Cardiac muscle cell (in vitro differentiated cells and primary cell): ENCODE measurements at regions not wholly inside any gene's neighbourhood (a gene's known extent, or its start where the extent isn't known, plus 50 kb on each side); places are given as distances from the start of the nearest gene placed in this dataset.

Experiments used
- DNase-seq, 2 donors: peaks; one replicate each; pipeline versions ENCODE4 v3.0.0 to v3.0.0-alpha.2; 2010 to 2017; ENCODE audit warnings: low read depth in 1 of 2, low spot score in 1 of 2
- H3K27ac ChIP-seq: fragments of 200-600 bp; sonication (generic); 2 replicates; pipeline ENCODE4 v1.5.1; 2016
- H3K27me3 ChIP-seq: fragments of 200-600 bp; sonication (generic); 2 replicates; pipeline ENCODE4 v1.6.0; 2016; ENCODE audit warnings: control low read depth
- H3K36me3 ChIP-seq: fragments of 200-600 bp; sonication (generic); 2 replicates; pipeline ENCODE4 v1.5.1; 2016; ENCODE audit warnings: control low read depth
- H3K4me1 ChIP-seq: fragments of 200-600 bp; sonication (generic); 2 replicates; pipeline ENCODE4 v1.8.1; 2017; ENCODE audit warnings: low read depth, mild to moderate bottlenecking, mixed run types
- H3K4me3 ChIP-seq: fragments of 200-600 bp; sonication (generic); 2 replicates; pipeline ENCODE4 v1.5.1; 2016; ENCODE audit warnings: mild to moderate bottlenecking
- H3K9me3 ChIP-seq: fragments of 200-600 bp; sonication (generic); 2 replicates; pipeline ENCODE4 v1.5.1; 2017; ENCODE audit warnings: low read depth, mild to moderate bottlenecking, control low read depth
- TF ChIP-seq, protein P1 (sequence below): IDR thresholded peaks from 2 replicates; pipeline ENCODE4 v1.5.1; 2012; ENCODE audit warnings: low read depth, mild to moderate bottlenecking, low read length

DNA sequence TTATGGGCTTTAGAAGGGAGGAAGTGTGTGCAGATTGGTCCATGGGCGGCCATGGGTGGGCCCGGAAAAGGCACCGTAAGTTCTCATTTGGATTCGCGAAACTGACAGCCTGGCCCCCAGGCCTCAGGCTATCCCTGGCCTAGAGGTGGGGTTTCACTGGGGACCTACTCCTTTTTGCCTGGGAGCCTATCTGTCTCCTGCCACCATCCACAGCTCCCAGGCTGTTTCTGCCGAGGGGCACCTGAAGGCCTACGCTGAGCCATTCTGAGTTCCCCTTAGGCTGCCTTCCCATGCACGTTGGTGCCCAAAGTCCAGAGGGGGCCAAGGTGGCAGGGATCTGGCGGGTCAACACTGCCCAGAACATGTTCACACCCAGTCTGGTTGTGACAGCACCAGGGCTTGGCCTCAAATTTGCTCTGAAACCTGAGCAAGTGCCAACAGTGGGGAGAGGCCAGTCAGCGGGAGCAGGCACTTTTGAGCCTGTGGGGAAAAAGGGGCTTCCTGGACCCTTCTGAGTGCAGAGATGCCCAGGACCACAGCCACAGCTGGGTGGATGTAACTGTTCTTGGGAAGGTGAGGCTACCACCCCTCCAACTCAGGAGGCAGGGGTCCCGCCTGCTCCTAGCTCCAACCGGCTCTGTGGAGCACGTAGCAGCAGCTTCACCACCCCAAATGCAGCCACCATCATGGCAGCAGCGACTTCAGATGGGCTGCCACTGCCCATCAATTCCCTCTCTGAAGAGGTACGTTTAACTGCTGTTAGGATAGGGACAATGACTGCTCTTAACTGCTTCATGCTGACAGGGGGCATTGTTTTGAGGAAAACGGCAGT is 73.6 kb upstream of the ZNF804A start:
- no peaks in the 10 kb centered on the region for H3K36me3 ChIP-seq
- no peak for DNase-seq
- no peak overlapping the region for H3K4me3 ChIP-seq
- no peaks in the 10 kb centered on the region for H3K9me3 ChIP-seq
- TF ChIP-seq, protein P1, sequence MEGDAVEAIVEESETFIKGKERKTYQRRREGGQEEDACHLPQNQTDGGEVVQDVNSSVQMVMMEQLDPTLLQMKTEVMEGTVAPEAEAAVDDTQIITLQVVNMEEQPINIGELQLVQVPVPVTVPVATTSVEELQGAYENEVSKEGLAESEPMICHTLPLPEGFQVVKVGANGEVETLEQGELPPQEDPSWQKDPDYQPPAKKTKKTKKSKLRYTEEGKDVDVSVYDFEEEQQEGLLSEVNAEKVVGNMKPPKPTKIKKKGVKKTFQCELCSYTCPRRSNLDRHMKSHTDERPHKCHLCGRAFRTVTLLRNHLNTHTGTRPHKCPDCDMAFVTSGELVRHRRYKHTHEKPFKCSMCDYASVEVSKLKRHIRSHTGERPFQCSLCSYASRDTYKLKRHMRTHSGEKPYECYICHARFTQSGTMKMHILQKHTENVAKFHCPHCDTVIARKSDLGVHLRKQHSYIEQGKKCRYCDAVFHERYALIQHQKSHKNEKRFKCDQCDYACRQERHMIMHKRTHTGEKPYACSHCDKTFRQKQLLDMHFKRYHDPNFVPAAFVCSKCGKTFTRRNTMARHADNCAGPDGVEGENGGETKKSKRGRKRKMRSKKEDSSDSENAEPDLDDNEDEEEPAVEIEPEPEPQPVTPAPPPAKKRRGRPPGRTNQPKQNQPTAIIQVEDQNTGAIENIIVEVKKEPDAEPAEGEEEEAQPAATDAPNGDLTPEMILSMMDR, result no peak
- no peaks in the 10 kb centered on the region for H3K27me3 ChIP-seq
- no peaks in the 10 kb centered on the region for H3K4me1 ChIP-seq
- H3K27ac ChIP-seq, result no peak overlapping the region

DNA sequence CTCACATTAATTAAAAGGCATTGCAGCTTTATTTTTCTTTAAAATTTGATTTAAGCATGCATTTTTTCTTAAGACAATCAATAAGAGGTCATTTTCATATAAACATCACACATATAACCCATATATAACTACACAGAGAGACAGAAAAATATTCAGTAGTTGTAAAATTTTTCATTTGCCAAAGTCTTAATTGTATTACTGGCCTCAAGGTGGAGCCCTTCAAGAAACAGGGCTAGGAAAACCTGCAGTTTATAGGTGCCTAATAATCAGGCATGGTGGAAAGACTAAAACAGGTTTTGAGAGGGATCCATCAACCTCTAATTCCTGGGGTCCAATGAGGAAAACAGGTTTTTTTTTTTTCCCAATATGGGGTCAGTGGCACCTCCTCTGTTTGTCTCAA is 71.3 kb upstream of the ZNF804A start:
- DNase-seq, result no peak
- Histone ChIP-seq H3K4me3 (no peak overlapping the region), H3K27ac (no peak overlapping the region), H3K9me3 (no peaks in the 10 kb centered on the region), H3K36me3 (no peaks in the 10 kb centered on the region), H3K4me1 (no peaks in the 10 kb centered on the region), H3K27me3 (no peaks in the 10 kb centered on the region)
- TF ChIP-seq, protein P1, result no peak

DNA sequence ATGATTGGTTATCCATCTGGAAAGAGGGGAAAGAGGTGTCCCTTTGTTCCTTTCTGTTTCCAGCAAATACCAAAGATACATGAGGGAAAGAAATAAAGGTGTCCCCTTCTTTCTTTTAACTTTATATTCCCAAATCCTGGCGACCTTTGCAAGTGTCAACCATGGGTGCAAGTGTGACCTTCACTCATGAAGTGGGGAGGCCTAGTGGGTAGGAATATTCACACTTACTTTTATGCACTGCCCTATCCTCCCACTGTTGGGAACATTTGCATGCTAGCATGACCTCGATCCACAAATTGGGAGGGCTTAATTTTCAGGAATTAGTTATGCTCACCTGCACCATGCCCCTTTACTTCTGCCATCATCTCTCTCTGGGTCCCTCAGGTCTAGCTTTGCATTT is 70.2 kb upstream of the ZNF804A start:
- DNase-seq, result no peak
- TF ChIP-seq, protein P1, result no peak
- Histone ChIP-seq H3K4me3 (no peak overlapping the region), H3K4me1 (no peaks in the 10 kb centered on the region), H3K27ac (no peak overlapping the region), H3K9me3 (no peaks in the 10 kb centered on the region), H3K36me3 (no peaks in the 10 kb centered on the region), H3K27me3 (no peaks in the 10 kb centered on the region)

DNA sequence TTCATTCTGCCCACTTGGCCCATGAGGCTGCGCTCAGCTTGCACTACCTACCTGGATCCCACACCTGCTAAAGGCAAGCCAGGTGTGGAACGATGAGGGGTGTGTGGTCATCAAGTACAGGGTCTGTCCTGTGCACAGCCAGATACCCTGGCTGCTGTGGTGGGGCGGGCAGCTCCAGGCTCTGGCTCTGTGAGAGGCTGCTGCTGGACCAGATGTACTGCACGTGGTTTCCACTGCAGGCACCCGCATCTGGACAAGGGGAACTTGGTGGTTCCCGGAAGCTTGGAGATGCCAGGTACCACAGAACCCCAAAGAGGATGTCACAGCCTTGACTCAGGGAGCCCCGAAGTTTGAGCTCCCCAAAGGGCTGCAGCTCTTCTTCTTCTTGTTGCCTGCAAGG is 68.1 kb upstream of the ZNF804A start:
- no peaks in the 10 kb centered on the region for H3K27me3 ChIP-seq
- TF ChIP-seq, protein P1, result no peak
- H3K36me3 ChIP-seq, result no peaks in the 10 kb centered on the region
- DNase-seq, result no peak
- H3K27ac ChIP-seq, result no peak overlapping the region
- H3K4me1 ChIP-seq, result no peaks in the 10 kb centered on the region
- no peaks in the 10 kb centered on the region for H3K9me3 ChIP-seq
- H3K4me3 ChIP-seq, result no peak overlapping the region

DNA sequence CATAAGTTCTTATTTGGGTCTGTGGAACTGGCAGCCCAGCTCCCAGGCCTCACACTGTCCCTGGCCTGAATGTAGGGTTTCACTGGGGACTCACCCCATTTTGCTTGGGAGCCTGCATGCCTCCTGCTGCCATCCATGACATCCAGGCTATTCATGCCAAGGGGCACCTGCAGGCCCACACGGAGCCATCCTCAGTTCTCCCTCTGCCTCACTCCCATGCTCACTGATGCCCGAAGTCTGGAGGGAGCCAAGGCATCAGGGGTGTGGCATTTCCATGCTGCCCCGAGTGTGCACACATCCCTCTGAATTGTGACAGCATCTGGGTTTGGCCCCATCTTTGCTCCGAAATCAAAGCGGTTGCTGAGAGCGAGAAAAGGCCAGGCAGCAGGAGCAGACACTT is 67.4 kb upstream of the ZNF804A start:
- Histone ChIP-seq H3K27me3 (no peaks in the 10 kb centered on the region), H3K27ac (no peak overlapping the region), H3K4me3 (no peak overlapping the region), H3K4me1 (no peaks in the 10 kb centered on the region), H3K9me3 (no peaks in the 10 kb centered on the region), H3K36me3 (no peaks in the 10 kb centered on the region)
- DNase-seq, result no peak
- TF ChIP-seq, protein P1, result no peak
